ENCODE measurements at regions not wholly inside any gene's neighbourhood (a gene's known extent, or its start where the extent isn't known, plus 50 kb on each side); places are given as distances from the start of the nearest gene placed in this dataset.

- H3K9ac ChIP-seq (ENCODE audit: low read length in 3 of 3) = no peak overlapping the region
- intact Hi-C loops (cut with DNase I) = no loop called here
- H3K27ac ChIP-seq (ENCODE audit: low read depth in 2 of 2, low read length in 2 of 2) = no peak overlapping the region
- DNase-seq (peak in 1 of 5 donors; percentile 4), FAIRE-seq (no peak)
- H3K4me1 ChIP-seq (ENCODE audit: control insufficient read depth in 2 of 3, insufficient read depth in 2 of 3, low read depth in 1 of 3, low read length in 3 of 3) = no peaks in the 10 kb centered on the region
- H3K9me3 ChIP-seq (ENCODE audit: control insufficient read depth in 2 of 3, insufficient read depth in 1 of 3, low read length in 3 of 3) = no peaks in the 10 kb centered on the region
- TF ChIP-seq CTCF (IDR thresholded peaks at IDR 0.05; ENCODE audit: borderline replicate concordance, extremely low read depth, insufficient read depth) = no peak
- no peaks in the 10 kb centered on the region for H3K27me3 ChIP-seq (ENCODE audit: control insufficient read depth, insufficient read depth, low read length)
- no peak overlapping the region for H3K4me3 ChIP-seq (ENCODE audit: low read length in 3 of 3)
- H3K36me3 ChIP-seq (ENCODE audit: control insufficient read depth in 2 of 3, insufficient read depth in 3 of 3, low read length in 3 of 3) = no peaks in the 10 kb centered on the region
Measured at GRCh38 chr19:33947265-33947964, 150.7 kb downstream of the KCTD15 start.

DNA sequence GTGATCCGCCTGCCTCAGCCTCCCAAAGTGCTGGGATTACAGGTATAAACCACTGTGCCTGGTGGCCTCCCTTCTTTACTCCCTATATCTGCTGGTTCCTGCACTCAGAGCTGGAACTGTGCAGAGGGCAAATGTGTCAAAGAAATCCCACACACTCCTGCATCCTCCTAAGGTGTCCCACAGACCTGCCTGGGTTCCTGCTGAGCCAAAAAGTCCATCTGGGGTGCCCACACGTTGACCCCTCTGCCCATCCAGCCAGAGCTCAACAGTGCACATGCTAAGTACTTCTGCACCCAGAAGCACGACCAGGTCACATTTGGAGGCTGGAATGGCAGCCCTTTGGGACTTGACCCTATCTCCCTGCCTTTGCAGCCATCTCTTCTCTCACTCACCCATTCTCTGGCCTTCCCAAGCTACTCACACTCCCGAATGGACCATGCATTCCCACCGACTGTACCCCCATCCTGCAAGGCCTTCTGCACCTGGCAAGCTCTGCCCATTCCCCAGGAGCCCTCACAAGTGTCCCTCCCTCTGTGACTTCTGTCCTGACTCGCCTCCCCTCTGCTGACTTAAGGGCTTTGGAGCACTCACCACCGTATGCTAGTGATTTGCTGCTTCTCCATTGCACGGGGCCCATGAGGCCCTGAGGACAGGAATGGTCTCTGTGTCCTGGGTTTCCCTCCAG lies 152.1 kb downstream of the KCTD15 start:
- DNase-seq (no peak), FAIRE-seq (no peak)
- intact Hi-C loops (cut with DNase I) = no loop called here
- Histone ChIP-seq H3K9ac (ENCODE audit: low read length in 3 of 3) (no peak overlapping the region), H3K27ac (ENCODE audit: low read depth in 2 of 2, low read length in 2 of 2) (no peak overlapping the region), H3K4me1 (ENCODE audit: control insufficient read depth in 2 of 3, insufficient read depth in 2 of 3, low read depth in 1 of 3, low read length in 3 of 3) (no peaks in the 10 kb centered on the region), H3K36me3 (ENCODE audit: control insufficient read depth in 2 of 3, insufficient read depth in 3 of 3, low read length in 3 of 3) (no peaks in the 10 kb centered on the region), H3K4me3 (ENCODE audit: low read length in 3 of 3) (no peak overlapping the region), H3K9me3 (ENCODE audit: control insufficient read depth in 2 of 3, insufficient read depth in 1 of 3, low read length in 3 of 3) (no peaks in the 10 kb centered on the region), H3K27me3 (ENCODE audit: control insufficient read depth, insufficient read depth, low read length) (no peaks in the 10 kb centered on the region)
- TF ChIP-seq CTCF (IDR thresholded peaks at IDR 0.05; ENCODE audit: borderline replicate concordance, extremely low read depth, insufficient read depth) = no peak

DNA sequence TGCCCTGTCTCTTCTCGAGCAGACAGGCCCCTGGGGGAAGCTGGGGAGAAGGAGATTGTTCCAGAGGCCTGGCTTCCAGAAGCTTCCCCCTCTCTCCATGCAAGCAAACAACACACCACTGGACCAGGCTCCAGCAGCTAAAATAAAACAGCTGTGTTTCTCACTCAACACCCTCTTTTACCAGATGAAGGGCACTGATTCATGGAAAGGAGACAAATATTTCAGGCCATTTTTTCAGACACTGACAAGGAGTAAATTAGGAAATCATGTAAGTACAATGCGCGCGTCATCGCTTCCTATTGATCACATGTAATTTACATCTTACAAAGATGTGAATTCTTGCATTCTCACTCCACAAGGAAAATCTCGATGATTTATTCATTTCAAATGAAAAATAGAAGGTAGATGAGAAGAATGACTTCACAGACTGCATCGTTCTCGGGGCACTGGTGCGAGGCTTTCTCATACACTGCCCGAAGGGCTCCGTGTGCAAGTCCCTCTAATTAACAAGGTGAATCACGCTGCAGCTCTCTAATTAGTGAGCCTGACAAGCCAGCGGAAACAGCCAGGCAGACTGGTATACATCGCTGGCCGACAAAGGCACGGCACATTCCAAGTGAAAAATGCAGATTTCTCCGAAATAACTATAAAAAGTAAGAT lies 153.6 kb downstream of the KCTD15 start:
- FAIRE-seq = no peak
- Histone ChIP-seq H3K9me3 (ENCODE audit: control insufficient read depth in 2 of 3, insufficient read depth in 1 of 3, low read length in 3 of 3) (no peaks in the 10 kb centered on the region), H3K9ac (ENCODE audit: low read length in 3 of 3) (no peak overlapping the region), H3K4me1 (ENCODE audit: control insufficient read depth in 2 of 3, insufficient read depth in 2 of 3, low read depth in 1 of 3, low read length in 3 of 3) (no peaks in the 10 kb centered on the region), H3K27ac (ENCODE audit: low read depth in 2 of 2, low read length in 2 of 2) (no peak overlapping the region), H3K36me3 (ENCODE audit: control insufficient read depth in 2 of 3, insufficient read depth in 3 of 3, low read length in 3 of 3) (no peaks in the 10 kb centered on the region), H3K27me3 (ENCODE audit: control insufficient read depth, insufficient read depth, low read length) (no peaks in the 10 kb centered on the region), H3K4me3 (ENCODE audit: low read length in 3 of 3) (no peak overlapping the region)
- peak in 1 of 5 donors; percentile 10 for DNase-seq
- TF ChIP-seq CTCF (IDR thresholded peaks at IDR 0.05; ENCODE audit: borderline replicate concordance, extremely low read depth, insufficient read depth) = no peak
- intact Hi-C loops (cut with DNase I) = no loop called here

Measured in kidney (tissue), 13 donors.